ENCODE measurements at regions not wholly inside any gene's neighbourhood (a gene's known extent, or its start where the extent isn't known, plus 50 kb on each side); places are given as distances from the start of the nearest gene placed in this dataset.
"Not testable (repeated sequence)": the region's sequence is repeated elsewhere in the genome, so short reads cannot be mapped to it uniquely, and the experiment has no call there.

DNA sequence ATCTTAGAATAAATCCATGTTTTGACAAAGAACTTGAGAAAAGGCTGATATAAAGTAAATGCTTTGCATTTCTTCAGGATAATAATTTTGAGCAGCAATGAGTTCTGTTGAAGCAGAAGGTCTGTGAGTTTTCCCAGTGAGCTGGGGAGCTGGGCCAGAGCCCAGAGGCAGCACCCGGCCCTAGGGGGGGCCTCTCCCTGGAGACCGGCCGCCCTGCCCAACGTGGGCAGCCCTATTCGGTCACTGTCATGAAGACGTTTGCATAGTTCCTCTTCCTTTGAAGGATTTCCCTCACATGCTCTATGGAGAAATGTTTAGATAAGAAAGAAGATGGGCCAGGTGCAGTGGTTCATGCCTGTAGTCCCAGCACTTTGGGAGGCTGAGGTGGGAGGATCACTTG lies 404.8 kb downstream of the THBS2 start:
- no peaks in the 10 kb centered on the region for H3F3A ChIP-seq (ENCODE audit: insufficient read depth, low read depth)
- TF ChIP-seq EZH2 (IDR thresholded peaks at IDR 0.05; ENCODE audit: low read depth) = no peak
- TF ChIP-seq, protein P1, sequence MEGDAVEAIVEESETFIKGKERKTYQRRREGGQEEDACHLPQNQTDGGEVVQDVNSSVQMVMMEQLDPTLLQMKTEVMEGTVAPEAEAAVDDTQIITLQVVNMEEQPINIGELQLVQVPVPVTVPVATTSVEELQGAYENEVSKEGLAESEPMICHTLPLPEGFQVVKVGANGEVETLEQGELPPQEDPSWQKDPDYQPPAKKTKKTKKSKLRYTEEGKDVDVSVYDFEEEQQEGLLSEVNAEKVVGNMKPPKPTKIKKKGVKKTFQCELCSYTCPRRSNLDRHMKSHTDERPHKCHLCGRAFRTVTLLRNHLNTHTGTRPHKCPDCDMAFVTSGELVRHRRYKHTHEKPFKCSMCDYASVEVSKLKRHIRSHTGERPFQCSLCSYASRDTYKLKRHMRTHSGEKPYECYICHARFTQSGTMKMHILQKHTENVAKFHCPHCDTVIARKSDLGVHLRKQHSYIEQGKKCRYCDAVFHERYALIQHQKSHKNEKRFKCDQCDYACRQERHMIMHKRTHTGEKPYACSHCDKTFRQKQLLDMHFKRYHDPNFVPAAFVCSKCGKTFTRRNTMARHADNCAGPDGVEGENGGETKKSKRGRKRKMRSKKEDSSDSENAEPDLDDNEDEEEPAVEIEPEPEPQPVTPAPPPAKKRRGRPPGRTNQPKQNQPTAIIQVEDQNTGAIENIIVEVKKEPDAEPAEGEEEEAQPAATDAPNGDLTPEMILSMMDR (conservative IDR thresholded peaks at IDR 0.05) = no peak
- H3K4me3 ChIP-seq = no peak overlapping the region
- no peaks in the 10 kb centered on the region for H3K9me2 ChIP-seq (ENCODE audit: insufficient read depth)
- H3K4me1 ChIP-seq (replicated peaks; ENCODE audit: insufficient read depth) = no peaks in the 10 kb centered on the region
- H3K79me2 ChIP-seq (ENCODE audit: low read depth) = no peaks in the 10 kb centered on the region
- H3K27me3 ChIP-seq (ENCODE audit: insufficient read depth, low read depth) = peaks cover 37% of the 10 kb centered on the region
- H3K4me2 ChIP-seq = no peak overlapping the region
- no peaks in the 10 kb centered on the region for H3K36me3 ChIP-seq (ENCODE audit: low read depth)
- intact Hi-C loops (cut with micrococcal nuclease; ENCODE audit: unreplicated experiment) = no loop called here
- DNase-seq = no peak
- H4K20me1 ChIP-seq (ENCODE audit: insufficient read depth) = no peaks in the 10 kb centered on the region
- H3K27ac ChIP-seq = no peak overlapping the region
- no TSS peak for BruUV-seq (replicated peaks)
- ChIA-PET POLR2A (ENCODE audit: unreplicated experiment) (no interaction called here), CTCF (no interaction called here)
- H2AFZ ChIP-seq = no peak overlapping the region
- no peaks in the 10 kb centered on the region for H3K9me3 ChIP-seq (ENCODE audit: insufficient read depth, low read depth)

DNA sequence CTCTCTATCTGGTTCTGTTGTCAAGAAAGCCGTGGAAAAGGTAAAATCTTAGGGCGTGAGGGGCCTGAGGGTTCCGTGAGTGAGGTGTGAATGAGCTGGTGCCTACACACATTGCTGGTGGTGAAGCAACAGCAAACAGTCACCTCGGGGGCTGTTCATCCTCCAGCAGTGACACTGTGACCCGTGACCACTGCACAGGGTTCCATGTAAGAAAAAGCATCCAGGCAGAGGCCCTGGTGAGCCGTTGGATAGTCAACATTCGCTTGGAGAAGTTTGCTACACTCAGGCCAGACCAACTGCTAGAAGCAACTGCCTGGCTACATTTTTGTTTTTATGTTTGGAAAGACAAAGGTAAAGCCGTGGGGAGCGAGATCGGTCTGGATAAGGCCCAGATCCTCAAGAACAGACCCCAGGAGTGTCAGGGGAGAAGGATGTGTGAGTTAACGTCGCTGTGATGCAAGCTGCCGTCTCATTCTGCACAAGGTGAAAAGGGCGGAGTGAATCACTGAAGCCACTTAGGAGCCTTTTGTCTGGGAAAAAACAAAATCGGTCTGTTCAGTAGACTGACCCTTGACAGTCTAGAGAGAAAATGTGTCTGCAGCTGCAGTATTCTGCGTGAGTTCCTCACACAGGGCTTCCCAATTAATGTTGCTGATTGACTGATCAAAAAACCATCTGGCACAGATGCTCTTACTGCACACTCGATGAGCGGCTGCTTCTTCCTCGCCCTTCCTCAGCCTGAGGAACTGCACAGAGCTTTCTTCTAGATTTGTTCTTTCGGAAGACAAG lies 404.0 kb downstream of the SMOC2 start:
- intact Hi-C loops (cut with micrococcal nuclease; ENCODE audit: unreplicated experiment) = no loop called here
- ChIA-PET POLR2A (ENCODE audit: unreplicated experiment) (no interaction called here), CTCF (no interaction called here)
- Histone ChIP-seq H2AFZ (no peak overlapping the region), H3K36me3 (ENCODE audit: low read depth) (no peaks in the 10 kb centered on the region), H3K4me2 (no peak overlapping the region), H3K9me2 (ENCODE audit: insufficient read depth) (no peaks in the 10 kb centered on the region), H3K27ac (no peak overlapping the region), H3K79me2 (ENCODE audit: low read depth) (no peaks in the 10 kb centered on the region), H3F3A (ENCODE audit: insufficient read depth, low read depth) (no peaks in the 10 kb centered on the region), H3K4me3 (no peak overlapping the region), H3K27me3 (ENCODE audit: insufficient read depth, low read depth) (peaks cover 42% of the 10 kb centered on the region), H3K4me1 (replicated peaks; ENCODE audit: insufficient read depth) (no peaks in the 10 kb centered on the region), H3K9me3 (ENCODE audit: insufficient read depth, low read depth) (no peaks in the 10 kb centered on the region), H4K20me1 (ENCODE audit: insufficient read depth) (no peaks in the 10 kb centered on the region)
- no peak for DNase-seq
- no TSS peak for BruUV-seq (replicated peaks)
- TF ChIP-seq, protein P1 (conservative IDR thresholded peaks at IDR 0.05) = no peak
- TF ChIP-seq EZH2 (IDR thresholded peaks at IDR 0.05; ENCODE audit: low read depth) = no peak

DNA sequence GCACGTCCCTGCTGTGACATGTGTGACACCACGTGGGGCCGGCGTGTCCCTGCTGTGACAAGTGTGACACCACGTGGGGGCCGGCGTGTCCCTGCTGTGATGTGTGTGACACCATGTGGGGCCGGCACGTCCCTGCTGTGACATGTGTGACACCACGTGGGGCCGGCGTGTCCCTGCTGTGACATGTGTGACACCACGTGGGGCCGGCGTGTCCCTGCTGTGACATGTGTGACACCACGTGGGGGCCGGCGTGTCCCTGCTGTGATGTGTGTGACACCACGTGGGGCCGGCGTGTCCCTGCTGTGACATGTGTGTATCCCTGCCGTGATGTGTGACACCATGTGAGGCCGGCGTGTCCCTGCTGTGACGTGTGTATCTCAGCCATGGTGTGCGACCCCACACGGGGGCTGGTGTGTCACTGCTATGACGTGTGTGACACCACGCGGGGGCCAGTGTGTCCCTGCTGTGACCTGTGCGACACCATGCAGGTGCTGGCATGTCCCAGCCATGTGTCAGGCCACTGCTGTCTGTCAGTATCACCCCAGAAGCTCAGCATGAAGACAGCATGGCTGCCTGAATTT lies 401.7 kb downstream of the SMOC2 start:
- H3K4me2 ChIP-seq; DNase-seq; H3K9me3 ChIP-seq (ENCODE audit: insufficient read depth, low read depth); H3K27ac ChIP-seq; BruUV-seq (replicated peaks); H4K20me1 ChIP-seq (ENCODE audit: insufficient read depth); H3K79me2 ChIP-seq (ENCODE audit: low read depth); H3F3A ChIP-seq (ENCODE audit: insufficient read depth, low read depth); H3K9me2 ChIP-seq (ENCODE audit: insufficient read depth); H3K36me3 ChIP-seq (ENCODE audit: low read depth); POLR2A ChIA-PET (ENCODE audit: unreplicated experiment); intact Hi-C loops (cut with micrococcal nuclease; ENCODE audit: unreplicated experiment); H3K4me1 ChIP-seq (replicated peaks; ENCODE audit: insufficient read depth); H3K4me3 ChIP-seq; H2AFZ ChIP-seq; CTCF ChIA-PET: not testable (repeated sequence)
- peaks cover 29% of the 10 kb centered on the region for H3K27me3 ChIP-seq (ENCODE audit: insufficient read depth, low read depth)
